B cell (primary cell): ENCODE measurements at regions not wholly inside any gene's neighbourhood (a gene's known extent, or its start where the extent isn't known, plus 50 kb on each side); places are given as distances from the start of the nearest gene placed in this dataset.

ENCODE experiments used
- ATAC-seq: fragments of 200-7000 bp; cut with Tn5 transposase; one replicate; pipeline ENCODE4 v1.10.0; 2021; ENCODE audit warnings: low read depth, mild to moderate bottlenecking, moderate number of reproducible peaks, moderate library complexity
- CTCF ChIA-PET: fragments of 350-600 bp; sonication (Branson Sonifier 250); formaldehyde crosslinking; loops from one replicate; lab custom pipeline; 2021; ENCODE audit warnings: antibody characterized with exemption, inconsistent platforms; lab: Charles Lee
- POLR2A ChIA-PET: fragments of 350-600 bp; sonication (Branson Sonifier 250); formaldehyde crosslinking; loops from one replicate; lab custom pipeline; 2021; ENCODE audit warnings: antibody characterized with exemption; lab: Charles Lee
- DNase-seq: peaks from one replicate; pipeline ENCODE4 v3.0.0; 2013
- H2AFZ ChIP-seq: 2 replicates; pipeline ENCODE4 v1.6.1; 2012; ENCODE audit warnings: mild to moderate bottlenecking, low read depth, low read length; ENCODE audit not compliant: insufficient read depth, poor library complexity, severe bottlenecking
- H3K27ac ChIP-seq, 2 donors: 1 replicate in 1 of 2; 2 replicates in 1 of 2; pipeline ENCODE4 v1.5.1; 2012 to 2013; ENCODE audit warnings: low read length in 2 of 2, mild to moderate bottlenecking in 2 of 2, moderate library complexity in 1 of 2
- H3K27me3 ChIP-seq, 4 experiments: fragments of 200-600 bp in 1 of 4; sonication (generic) in 1 of 4; replicated peaks in 1 of 4; 1 replicate in 2 of 4; 2 replicates in 2 of 4; pipeline versions ENCODE4 v1.6.1 to v1.7.0; 2013 to 2016; ENCODE audit warnings: low read length in 3 of 4, mild to moderate bottlenecking in 2 of 4, mixed read lengths in 1 of 4, moderate library complexity in 1 of 4; ENCODE audit not compliant: insufficient read depth in 4 of 4, control insufficient read depth in 3 of 4; ENCODE audit errors: control extremely low read depth in 1 of 4
- H3K36me3 ChIP-seq, 2 experiments: replicated peaks in 1 of 2; 1 replicate in 1 of 2; 2 replicates in 1 of 2; pipeline versions ENCODE4 v1.6.1 to v1.7.1; 2013; ENCODE audit warnings: low read length in 1 of 2; ENCODE audit not compliant: insufficient read depth in 2 of 2, control insufficient read depth in 1 of 2; ENCODE audit errors: control extremely low read depth in 1 of 2, extremely low read depth in 1 of 2
- H3K4me1 ChIP-seq, 2 donors: fragments of 200-600 bp in 1 of 2; sonication (generic) in 1 of 2; 1 replicate in 1 of 2; 2 replicates in 1 of 2; pipeline versions ENCODE4 v1.5.1 to v1.6.1; 2013 to 2017; ENCODE audit warnings: low read length in 2 of 2; ENCODE audit not compliant: control insufficient read depth in 2 of 2, insufficient read depth in 2 of 2
- H3K4me2 ChIP-seq: replicated peaks from 2 replicates; pipeline ENCODE3; 2012; ENCODE audit warnings: mild to moderate bottlenecking, low read depth, low read length; ENCODE audit not compliant: poor library complexity, severe bottlenecking
- H3K4me3 ChIP-seq, 5 experiments: fragments of 200-600 bp in 1 of 5; sonication (generic) in 1 of 5; 1 replicate in 3 of 5; 2 replicates in 2 of 5; pipeline versions ENCODE4 v1.5.1 to v1.7.0; 2011 to 2016; ENCODE audit warnings: low read length in 4 of 5, mild to moderate bottlenecking in 4 of 5, low read depth in 2 of 5, control low read depth in 1 of 5, moderate library complexity in 1 of 5; ENCODE audit not compliant: insufficient read depth in 1 of 5; ENCODE audit errors: control extremely low read depth in 1 of 5, extremely low read depth in 1 of 5
- H3K79me2 ChIP-seq: fragments of 200-600 bp; sonication (generic); one replicate; pipeline ENCODE4 v1.6.0; 2016; ENCODE audit warnings: low read length; ENCODE audit not compliant: control insufficient read depth, insufficient read depth
- H3K9ac ChIP-seq: fragments of 200-600 bp; sonication (generic); 2 replicates; pipeline ENCODE4 v1.6.1; 2017; ENCODE audit warnings: mild to moderate bottlenecking, low read length, moderate library complexity
- H3K9me3 ChIP-seq, 3 donors: one replicate each; pipeline versions ENCODE4 v1.6.1 to v1.7.1; 2013; ENCODE audit warnings: low read length in 2 of 3; ENCODE audit not compliant: control insufficient read depth in 2 of 3, insufficient read depth in 1 of 3; ENCODE audit errors: control extremely low read depth in 1 of 3
- H4K20me1 ChIP-seq: 2 replicates; pipeline ENCODE4 v1.6.0; 2012; ENCODE audit warnings: mild to moderate bottlenecking, low read length; ENCODE audit not compliant: insufficient read depth, control insufficient read depth, poor library complexity, severe bottlenecking
- H3K27ac Mint-ChIP-seq: one replicate; pipeline ENCODE4 v1.8.0; 2021; ENCODE audit warnings: mixed read lengths
- H3K27me3 Mint-ChIP-seq: one replicate; pipeline ENCODE4 v1.8.0; 2021; ENCODE audit warnings: mixed read lengths
- H3K4me1 Mint-ChIP-seq: one replicate; pipeline ENCODE4 v1.8.0; 2021; ENCODE audit warnings: mixed read lengths
- H3K4me3 Mint-ChIP-seq: one replicate; pipeline ENCODE4 v1.8.0; 2021; ENCODE audit warnings: mixed read lengths
- H3K9me3 Mint-ChIP-seq: one replicate; pipeline ENCODE4 v1.8.0; 2022; ENCODE audit warnings: mixed read lengths; ENCODE audit not compliant: insufficient read depth
- CTCF ChIP-seq: fragments of 200-600 bp; IDR thresholded peaks from one replicate; pipeline ENCODE4 v1.8.0; 2022; ENCODE audit warnings: antibody characterized with exemption, mild to moderate bottlenecking
- EZH2 ChIP-seq: IDR thresholded peaks from 2 replicates; pipeline ENCODE4 v1.6.1; 2012; ENCODE audit warnings: borderline replicate concordance, low read depth, mild to moderate bottlenecking, moderate library complexity, low read length; ENCODE audit not compliant: insufficient read depth, poor library complexity, severe bottlenecking
- WGBS: methylation state at CpG from one replicate; pipeline ENCODE4 v1.1.5; 2013; ENCODE audit warnings: missing lambda C conversion rate; ENCODE audit not compliant: insufficient coverage; 5-methylcytosine and 5-hydroxymethylcytosine counted together
- intact Hi-C: fragments of 100-400 bp; cut with micrococcal nuclease; formaldehyde crosslinking; loops from one replicate; pipeline ENCODE4 v1.10.0; 2022

DNA sequence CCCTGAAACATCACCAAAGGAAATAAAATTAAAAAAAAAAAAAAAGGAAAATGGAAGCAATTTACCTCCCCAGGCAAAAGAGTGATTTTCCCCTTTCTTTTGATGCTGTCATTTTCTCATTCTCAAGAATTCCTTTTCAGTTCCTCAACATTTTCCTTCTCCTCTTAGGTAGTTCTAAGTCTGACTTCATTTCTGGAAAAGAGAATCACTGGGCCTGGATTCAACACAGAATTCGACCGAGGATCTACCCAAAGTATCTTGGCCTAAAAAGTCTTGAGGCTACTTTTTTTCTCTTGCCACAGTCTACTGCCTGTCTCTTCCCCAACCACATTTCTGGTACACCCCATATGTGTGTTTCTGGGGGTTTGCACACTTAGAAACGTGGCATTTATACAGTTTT, 717.8 kb upstream of the TBX3 start:
- H3K79me2 ChIP-seq = no peaks in the 10 kb centered on the region
- H3K4me3 ChIP-seq = no peak overlapping the region
- H3K36me3 ChIP-seq = no peaks in the 10 kb centered on the region
- no peak overlapping the region for H3K4me2 ChIP-seq
- CTCF ChIA-PET = no interaction called here
- no peak overlapping the region for H3K27ac Mint-ChIP-seq
- DNase-seq = no peak
- no peaks in the 10 kb centered on the region for H3K27me3 Mint-ChIP-seq
- H3K27me3 ChIP-seq = no peaks in the 10 kb centered on the region
- ATAC-seq = no peak
- no peak overlapping the region for H3K4me3 Mint-ChIP-seq
- H3K9ac ChIP-seq = no peak overlapping the region
- H2AFZ ChIP-seq = no peak overlapping the region
- no CpG with 5 or more reads among the region's 3 CpGs for WGBS
- H3K4me1 Mint-ChIP-seq = no peaks in the 10 kb centered on the region
- no peak overlapping the region for H3K27ac ChIP-seq
- intact Hi-C loops = no loop called here
- TF ChIP-seq CTCF = no peak
- no peak for TF ChIP-seq EZH2
- no peaks in the 10 kb centered on the region for H3K9me3 Mint-ChIP-seq
- no peaks in the 10 kb centered on the region for H4K20me1 ChIP-seq
- H3K4me1 ChIP-seq = no peaks in the 10 kb centered on the region
- POLR2A ChIA-PET = no interaction called here
- peaks cover 0 to 4% (median under 1%) of the 10 kb centered on the region in 3 donors for H3K9me3 ChIP-seq

DNA sequence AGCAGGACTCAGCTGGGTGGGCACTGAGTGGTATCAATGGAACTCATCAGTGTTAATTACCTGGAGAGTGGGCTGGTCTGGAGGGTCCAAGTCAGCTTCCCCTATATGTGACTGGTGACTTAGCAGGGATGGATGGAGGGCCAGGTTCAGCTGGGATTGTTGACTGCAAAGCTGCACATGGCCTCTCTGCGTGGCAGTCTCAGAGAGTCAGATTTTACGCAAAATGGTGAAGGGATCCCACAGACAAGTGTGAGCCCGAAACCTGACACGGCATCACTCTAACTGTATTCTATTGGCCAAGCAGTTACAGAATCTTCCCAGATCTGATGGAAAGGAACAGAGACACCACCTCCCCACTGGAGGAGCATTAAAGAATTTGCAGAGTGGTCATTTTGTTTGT, 716.0 kb upstream of the TBX3 start:
- no peaks in the 10 kb centered on the region for H3K4me1 Mint-ChIP-seq
- TF ChIP-seq EZH2 = no peak
- TF ChIP-seq CTCF = no peak
- 83% methylated on average over 4 of the region's 4 CpGs for WGBS
- H3K9me3 Mint-ChIP-seq = no peaks in the 10 kb centered on the region
- Histone ChIP-seq H3K4me2 (no peak overlapping the region), H3K4me1 (no peaks in the 10 kb centered on the region), H3K27me3 (no peaks in the 10 kb centered on the region), H2AFZ (no peak overlapping the region), H3K36me3 (no peaks in the 10 kb centered on the region), H4K20me1 (no peaks in the 10 kb centered on the region), H3K9ac (no peak overlapping the region), H3K79me2 (no peaks in the 10 kb centered on the region), H3K9me3 (peaks cover 0 to 6% (median 4%) of the 10 kb centered on the region in 3 donors), H3K27ac (no peak overlapping the region), H3K4me3 (no peak overlapping the region)
- DNase-seq = no peak
- no peak for ATAC-seq
- H3K27me3 Mint-ChIP-seq = no peaks in the 10 kb centered on the region
- H3K27ac Mint-ChIP-seq = no peak overlapping the region
- ChIA-PET CTCF (no interaction called here), POLR2A (no interaction called here)
- no peak overlapping the region for H3K4me3 Mint-ChIP-seq
- intact Hi-C loops = no loop called here
